ENCODE measurements at regions not wholly inside any gene's neighbourhood (a gene's known extent, or its start where the extent isn't known, plus 50 kb on each side); places are given as distances from the start of the nearest gene placed in this dataset.
"Not testable (repeated sequence)": the region's sequence is repeated elsewhere in the genome, so short reads cannot be mapped to it uniquely, and the experiment has no call there.

DNA sequence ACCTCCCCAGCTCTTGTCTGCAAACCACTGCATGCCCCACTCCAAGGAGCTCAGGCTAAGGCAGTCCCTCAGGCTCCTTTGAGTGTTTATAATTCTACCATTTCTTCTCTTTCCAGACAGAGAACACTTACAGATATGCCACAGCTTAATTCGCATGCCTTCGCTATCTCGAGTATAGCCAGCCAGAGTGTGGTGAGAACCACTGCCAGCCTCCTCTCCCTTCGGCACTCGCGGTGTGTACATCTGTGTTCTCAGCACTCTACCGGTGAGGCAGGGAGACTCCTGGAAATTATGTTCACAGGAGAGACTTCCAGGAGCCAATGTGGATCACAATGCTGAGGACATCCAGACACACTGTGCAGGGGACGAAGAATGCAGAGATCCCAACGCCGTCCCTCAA is 143.7 kb upstream of the IRX1 start:
- H3K36me3 Mint-ChIP-seq = no peaks in the 10 kb centered on the region
- H3K27me3 Mint-ChIP-seq = no peaks in the 10 kb centered on the region
- peaks cover 0 to 6% of the 10 kb centered on the region in 2 donors for H3K9me3 Mint-ChIP-seq
- H3K27ac Mint-ChIP-seq = no peak overlapping the region
- no peaks in the 10 kb centered on the region for H3K4me1 Mint-ChIP-seq
- no peak overlapping the region for H3K4me3 Mint-ChIP-seq
- DNase-seq = no peak
- ATAC-seq (replicated peaks) = no peak

DNA sequence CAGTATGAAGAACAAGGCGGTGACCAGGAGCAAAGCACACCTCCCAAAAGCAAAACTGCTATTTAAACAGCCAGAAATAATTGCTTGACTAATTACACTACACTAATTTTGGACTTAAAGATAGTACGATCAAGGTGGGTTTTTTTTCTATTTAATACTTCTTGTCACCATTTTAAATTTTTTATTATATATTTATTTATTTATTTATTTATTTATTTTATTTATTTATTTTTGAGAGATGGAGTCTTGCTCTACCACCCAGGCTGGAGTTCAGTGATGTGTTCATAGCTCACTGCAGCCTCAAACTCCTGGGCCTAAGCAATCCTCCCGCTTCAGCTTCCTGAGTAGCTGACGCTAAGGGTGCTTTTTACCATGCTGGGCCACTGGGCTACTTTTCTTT is 146.2 kb upstream of the IRX1 start:
- Mint-ChIP-seq H3K4me1 (no peaks in the 10 kb centered on the region), H3K36me3 (no peaks in the 10 kb centered on the region), H3K9me3 (peaks cover 0 to 6% of the 10 kb centered on the region in 2 donors), H3K27ac (no peak overlapping the region), H3K27me3 (no peaks in the 10 kb centered on the region), H3K4me3 (no peak overlapping the region)
- DNase-seq (no peak), ATAC-seq (replicated peaks) (no peak)

DNA sequence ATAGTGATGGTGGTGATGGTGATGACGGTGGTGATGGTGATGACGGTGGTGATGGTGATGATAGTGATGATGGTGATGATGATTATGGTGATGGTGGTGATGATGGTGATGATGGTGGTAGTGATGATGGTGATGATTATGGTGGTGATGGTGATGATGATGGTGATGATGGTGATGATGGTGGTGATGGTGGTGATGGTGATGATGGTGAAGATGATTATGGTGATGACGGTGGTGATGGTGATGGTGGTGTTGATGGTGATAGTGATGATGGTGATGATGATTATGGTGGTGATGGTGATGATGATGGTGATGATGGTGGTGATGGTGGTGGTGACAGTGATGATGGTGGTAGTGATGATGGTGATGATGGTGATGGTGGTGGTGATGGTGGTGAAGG is 149.2 kb upstream of the IRX1 start:
- Mint-ChIP-seq H3K27ac (no peak overlapping the region), H3K4me1 (no peaks in the 10 kb centered on the region), H3K4me3 (no peak overlapping the region), H3K27me3 (no peaks in the 10 kb centered on the region), H3K9me3 (peaks cover 0 to 5% of the 10 kb centered on the region in 2 donors), H3K36me3 (no peaks in the 10 kb centered on the region)
- DNase-seq (no peak), ATAC-seq (replicated peaks) (no peak)

DNA sequence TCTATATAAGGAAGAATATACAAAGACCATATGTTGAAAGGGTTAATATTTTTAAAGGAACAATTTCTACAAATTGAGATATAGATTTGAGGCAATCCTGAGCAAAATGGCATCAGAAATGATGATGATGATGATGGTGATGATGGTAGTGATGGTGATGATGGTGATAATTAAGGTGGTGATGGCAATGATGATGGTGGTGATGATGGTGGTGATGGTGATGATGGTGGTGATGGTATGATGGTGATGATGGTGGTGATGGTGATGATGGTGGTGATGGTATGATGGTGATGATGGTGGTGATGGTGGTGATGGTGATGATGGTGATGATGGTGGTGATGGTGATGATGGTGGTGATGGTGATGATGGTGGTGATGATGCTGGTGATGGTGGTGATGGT is 150.1 kb upstream of the IRX1 start:
- H3K4me3 Mint-ChIP-seq; H3K36me3 Mint-ChIP-seq; ATAC-seq (replicated peaks); DNase-seq; H3K9me3 Mint-ChIP-seq; H3K27ac Mint-ChIP-seq; H3K4me1 Mint-ChIP-seq; H3K27me3 Mint-ChIP-seq: not testable (repeated sequence)

DNA sequence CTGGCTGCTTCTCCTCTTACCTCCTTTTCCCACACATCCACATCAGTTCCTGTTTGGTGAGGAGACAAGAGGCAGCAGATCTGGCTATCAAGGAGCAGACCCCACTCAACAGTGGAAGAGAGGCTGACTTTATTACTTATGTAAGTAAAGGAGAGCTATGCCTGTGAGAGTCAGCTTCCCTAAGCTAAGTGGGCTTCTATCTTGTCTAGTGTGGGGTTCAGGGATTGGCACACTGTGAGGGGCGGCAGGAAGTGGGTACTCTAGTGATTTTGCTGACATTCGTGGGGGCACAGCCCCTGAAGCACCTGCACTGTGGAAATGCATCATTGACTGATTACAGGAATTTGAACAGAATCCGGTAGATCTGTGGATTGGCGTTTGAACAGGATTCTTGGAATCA is 163.5 kb upstream of the IRX1 start:
- Mint-ChIP-seq H3K27ac (no peak overlapping the region), H3K27me3 (no peaks in the 10 kb centered on the region), H3K4me1 (no peaks in the 10 kb centered on the region), H3K36me3 (no peaks in the 10 kb centered on the region), H3K9me3 (no peaks in the 10 kb centered on the region), H3K4me3 (no peak overlapping the region)
- no peak for ATAC-seq (replicated peaks)
- DNase-seq = no peak

DNA sequence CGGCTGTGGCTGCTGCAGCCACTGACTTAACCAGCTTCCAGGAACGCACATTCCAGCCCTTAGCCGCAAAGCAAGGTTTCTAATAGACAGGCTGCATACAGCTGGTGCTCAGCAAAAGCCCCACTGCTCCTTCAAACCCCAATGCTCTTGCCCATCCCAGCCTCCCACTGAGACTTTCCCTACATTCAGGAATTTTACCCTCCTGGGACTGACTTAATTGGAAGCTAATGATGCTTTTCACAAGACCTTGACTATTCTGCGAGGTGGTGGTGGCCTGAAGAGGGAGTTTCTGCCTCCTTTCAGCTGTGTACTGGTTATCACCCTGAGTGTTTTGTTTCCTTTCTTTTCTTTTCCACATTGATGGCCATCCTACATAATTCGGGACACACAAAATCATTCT is 164.9 kb upstream of the IRX1 start:
- Mint-ChIP-seq H3K4me3 (no peak overlapping the region), H3K27me3 (no peaks in the 10 kb centered on the region), H3K9me3 (peaks cover 0 to 1% of the 10 kb centered on the region in 2 donors), H3K4me1 (no peaks in the 10 kb centered on the region), H3K27ac (no peak overlapping the region), H3K36me3 (no peaks in the 10 kb centered on the region)
- DNase-seq (no peak), ATAC-seq (replicated peaks) (no peak)

DNA sequence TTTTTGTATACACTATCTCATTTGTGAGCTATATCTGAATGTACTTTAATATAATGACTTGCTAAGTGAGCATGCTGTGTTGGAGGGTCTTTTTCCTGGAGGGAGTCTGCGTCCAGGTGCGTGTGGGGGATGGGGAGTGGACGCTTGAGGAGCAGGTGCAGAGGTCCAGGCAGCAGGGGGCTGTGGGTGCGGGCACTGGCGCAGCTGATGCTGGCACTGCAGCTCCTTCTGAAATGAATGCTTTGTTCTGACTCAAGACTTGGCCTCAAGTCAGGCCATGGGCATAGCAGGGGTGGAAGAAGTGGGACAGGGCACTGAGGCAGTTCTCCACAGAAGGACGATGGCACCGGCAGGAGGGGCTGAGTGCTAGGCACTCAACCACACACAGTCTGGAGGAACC is 165.7 kb upstream of the IRX1 start:
- Mint-ChIP-seq H3K4me3 (no peak overlapping the region), H3K27me3 (no peaks in the 10 kb centered on the region), H3K36me3 (no peaks in the 10 kb centered on the region), H3K27ac (no peak overlapping the region), H3K9me3 (peaks cover 0 to 1% of the 10 kb centered on the region in 2 donors), H3K4me1 (no peaks in the 10 kb centered on the region)
- ATAC-seq (replicated peaks) (no peak), DNase-seq (no peak)

DNA sequence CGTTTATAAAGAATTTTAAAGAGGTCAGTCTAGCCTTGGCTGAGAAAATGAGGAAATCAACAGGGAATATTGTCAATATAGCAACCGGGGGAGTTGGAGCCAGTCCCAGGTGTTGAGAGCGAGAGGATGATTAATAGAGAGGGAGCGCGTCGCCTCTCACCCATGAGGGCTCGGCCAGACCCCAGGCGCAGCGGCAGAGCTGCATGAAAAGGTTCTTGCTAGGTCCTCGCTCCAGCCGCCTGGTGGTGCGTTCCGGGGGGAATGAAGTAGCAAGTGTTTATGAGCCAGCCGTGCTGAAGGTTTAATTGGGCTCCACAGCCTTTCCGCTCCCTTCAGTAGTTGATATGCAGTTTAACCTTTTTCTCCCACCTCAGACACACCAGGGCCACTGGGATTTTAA is 167.3 kb upstream of the IRX1 start:
- no peak for DNase-seq
- H3K36me3 Mint-ChIP-seq = no peaks in the 10 kb centered on the region
- H3K4me1 Mint-ChIP-seq = no peaks in the 10 kb centered on the region
- ATAC-seq (replicated peaks) = no peak
- no peak overlapping the region for H3K27ac Mint-ChIP-seq
- H3K27me3 Mint-ChIP-seq = no peaks in the 10 kb centered on the region
- no peak overlapping the region for H3K4me3 Mint-ChIP-seq
- H3K9me3 Mint-ChIP-seq = peaks cover 0 to 4% of the 10 kb centered on the region in 2 donors

DNA sequence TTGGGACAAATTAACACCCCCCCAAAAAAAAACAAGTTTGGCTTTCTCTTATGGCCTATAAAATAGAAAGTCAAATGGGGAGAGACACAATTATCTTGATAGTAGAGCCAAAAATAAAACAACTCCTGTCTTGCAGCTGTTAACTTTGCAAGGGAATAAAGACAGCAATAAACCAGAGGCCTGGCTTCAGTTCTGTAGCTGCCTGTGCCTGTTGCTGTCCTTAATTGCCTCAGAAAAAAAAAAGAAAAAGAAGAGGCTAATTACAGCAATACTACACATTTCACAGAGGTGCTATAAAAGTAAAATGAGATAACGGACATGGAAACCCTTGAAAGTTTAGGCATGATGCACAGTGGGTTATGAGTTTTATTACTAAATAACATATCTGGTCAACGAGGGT is 170.7 kb upstream of the IRX1 start:
- Mint-ChIP-seq H3K4me3 (no peak overlapping the region), H3K27ac (no peak overlapping the region)
- ATAC-seq (replicated peaks) = no peak

DNA sequence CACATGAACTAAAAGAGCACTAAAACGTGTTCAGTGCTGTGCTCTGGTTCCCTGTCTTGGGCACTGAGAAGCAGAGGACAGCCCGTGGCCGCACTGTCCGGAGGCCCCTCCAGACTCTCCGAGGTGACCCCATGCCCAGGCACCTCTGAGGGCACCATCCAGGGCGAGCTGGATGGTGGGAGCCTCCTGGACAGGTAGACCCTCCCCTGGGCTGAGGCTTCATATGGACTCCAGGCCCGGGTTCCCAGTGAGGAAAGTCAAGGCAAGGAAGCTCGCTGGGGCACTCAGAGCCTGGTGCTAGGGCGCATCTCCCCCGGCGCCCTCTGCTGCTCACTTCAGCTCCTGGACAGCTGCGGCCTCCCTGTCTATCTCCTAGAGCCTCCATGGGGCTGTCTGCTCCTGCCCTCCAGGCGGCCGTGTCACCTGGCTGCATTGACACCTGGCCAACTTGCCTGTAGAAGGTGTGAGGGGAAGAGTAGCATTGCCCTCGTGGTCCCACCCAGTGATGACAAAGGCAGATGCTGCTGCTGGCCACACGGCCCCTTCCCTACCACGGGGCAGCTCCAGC is 178.2 kb upstream of the IRX1 start:
- Mint-ChIP-seq H3K9me3 (peaks cover 12 to 13% of the 10 kb centered on the region in 2 donors), H3K4me3 (no peak overlapping the region), H3K4me1 (no peaks in the 10 kb centered on the region), H3K27me3 (no peaks in the 10 kb centered on the region), H3K27ac (no peak overlapping the region), H3K36me3 (no peaks in the 10 kb centered on the region)
- ATAC-seq (replicated peaks) (no peak), DNase-seq (no peak)

More for the DNA sequence above, 170.7 kb upstream of the IRX1 start:
- H3K4me1 Mint-ChIP-seq = no peaks in the 10 kb centered on the region
- H3K9me3 Mint-ChIP-seq = peaks cover 3 to 8% of the 10 kb centered on the region in 2 donors
- no peak for DNase-seq
- H3K27me3 Mint-ChIP-seq = no peaks in the 10 kb centered on the region
- no peaks in the 10 kb centered on the region for H3K36me3 Mint-ChIP-seq

DNA sequence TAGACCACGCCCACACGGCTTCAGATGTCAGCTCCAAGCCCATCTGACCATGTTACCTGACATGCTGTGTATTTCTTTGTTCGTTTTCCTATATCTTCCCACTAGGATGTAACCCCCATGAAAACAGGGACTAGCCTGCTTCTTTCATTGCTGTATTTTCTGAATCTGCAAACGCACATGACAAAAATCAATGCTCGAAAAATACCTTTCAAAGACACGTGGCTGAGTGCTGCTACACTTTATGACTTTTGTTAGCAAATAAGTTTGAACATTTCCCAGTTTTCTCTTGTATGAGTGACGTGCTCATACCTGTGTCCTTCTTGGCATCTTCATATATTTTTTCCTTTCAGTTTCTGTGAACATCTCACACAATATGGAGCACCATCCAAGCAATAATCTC is 181.3 kb upstream of the IRX1 start:
- Mint-ChIP-seq H3K27me3 (no peaks in the 10 kb centered on the region), H3K4me3 (no peak overlapping the region), H3K27ac (no peak overlapping the region), H3K4me1 (no peaks in the 10 kb centered on the region), H3K36me3 (no peaks in the 10 kb centered on the region), H3K9me3 (peaks cover 15 to 24% of the 10 kb centered on the region in 2 donors)
- DNase-seq (no peak), ATAC-seq (replicated peaks) (no peak)

DNA sequence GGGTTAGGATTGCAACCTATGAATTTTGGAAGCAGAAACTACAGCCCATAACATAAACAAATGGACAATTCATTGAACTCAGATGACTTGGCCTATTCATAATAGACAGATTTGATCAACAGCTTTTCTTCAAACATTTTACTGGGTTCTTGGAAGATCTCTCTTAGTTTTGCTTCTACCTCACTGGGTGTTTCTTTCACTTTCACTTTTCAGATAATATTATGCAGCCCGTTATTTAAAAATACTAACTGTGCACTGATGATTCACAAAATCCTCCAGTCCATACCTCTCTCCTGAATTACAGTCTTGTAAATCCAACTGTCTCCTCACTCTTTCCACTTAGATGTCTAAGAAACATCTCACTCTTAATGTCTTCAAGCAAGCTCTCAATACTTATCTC is 183.5 kb upstream of the IRX1 start:
- ATAC-seq (replicated peaks) = no peak
- Mint-ChIP-seq H3K27me3 (no peaks in the 10 kb centered on the region), H3K4me1 (no peaks in the 10 kb centered on the region), H3K36me3 (no peaks in the 10 kb centered on the region), H3K27ac (no peak overlapping the region), H3K4me3 (no peak overlapping the region), H3K9me3 (peaks cover 14 to 25% of the 10 kb centered on the region in 2 donors)
- no peak for DNase-seq

DNA sequence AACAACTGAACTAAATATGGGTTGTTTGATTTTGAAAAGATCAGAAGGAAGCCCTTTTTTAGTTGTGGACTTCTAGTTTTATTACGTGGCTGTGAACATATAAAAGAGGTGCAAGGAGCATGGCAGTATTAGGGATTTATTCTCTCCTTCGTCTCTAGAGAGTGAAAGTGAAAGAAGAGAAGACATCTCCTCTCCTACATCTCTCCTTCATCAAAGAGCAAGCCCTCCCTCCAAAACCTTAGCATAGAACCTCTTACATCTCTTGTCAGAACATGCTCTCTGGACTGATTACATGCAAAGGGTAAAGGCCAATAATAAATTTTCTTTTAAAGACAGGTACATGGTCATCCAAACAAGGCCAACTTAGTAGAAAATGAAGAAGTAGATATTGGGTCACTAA is 184.3 kb upstream of the IRX1 start:
- no peaks in the 10 kb centered on the region for H3K36me3 Mint-ChIP-seq
- H3K9me3 Mint-ChIP-seq = peaks cover 15 to 30% of the 10 kb centered on the region in 2 donors
- no peaks in the 10 kb centered on the region for H3K27me3 Mint-ChIP-seq
- H3K4me1 Mint-ChIP-seq = no peaks in the 10 kb centered on the region
- ATAC-seq (replicated peaks) = no peak
- no peak overlapping the region for H3K4me3 Mint-ChIP-seq
- no peak overlapping the region for H3K27ac Mint-ChIP-seq
- no peak for DNase-seq

DNA sequence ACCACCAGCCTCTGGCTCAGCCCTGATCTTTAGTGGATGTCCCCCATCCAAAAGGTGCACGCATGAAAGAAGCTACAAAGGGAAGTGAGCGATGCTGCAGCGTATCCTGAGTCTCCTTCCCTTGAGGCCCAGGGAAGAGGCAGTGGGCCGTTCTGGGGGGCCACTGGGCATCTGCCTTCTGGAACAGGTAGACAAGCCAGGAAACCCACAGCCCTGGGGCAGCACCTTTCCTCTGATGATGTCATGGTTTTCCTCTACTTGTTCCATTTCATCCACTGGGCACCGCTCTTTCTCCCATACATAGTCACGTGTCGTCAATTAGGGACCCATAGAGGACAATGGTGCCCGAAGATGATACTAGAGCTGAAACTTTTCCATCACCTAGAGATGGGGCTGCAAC is 194.0 kb upstream of the IRX1 start:
- no peak overlapping the region for H3K4me3 Mint-ChIP-seq

DNA sequence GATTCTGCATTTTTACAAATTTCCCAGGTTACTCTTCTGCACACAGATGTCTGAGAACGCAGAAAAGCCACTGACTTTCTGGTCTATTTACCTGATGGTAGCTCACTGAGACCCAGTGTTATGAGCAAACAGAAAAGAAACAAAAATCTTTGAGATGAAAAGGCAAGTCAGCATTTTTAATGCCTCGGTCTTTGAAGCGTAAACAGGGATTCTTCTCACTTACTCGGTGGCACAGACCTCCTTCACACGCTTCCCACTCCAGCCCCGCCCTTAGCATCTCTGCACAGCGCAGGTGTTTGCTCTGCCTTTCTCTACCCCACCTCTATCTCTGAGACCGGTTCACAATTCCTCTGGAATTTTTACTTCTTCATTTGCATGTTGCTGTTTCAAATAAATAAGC is 195.0 kb upstream of the IRX1 start:
- Mint-ChIP-seq H3K4me3 (no peak overlapping the region), H3K27me3 (no peaks in the 10 kb centered on the region), H3K4me1 (no peaks in the 10 kb centered on the region), H3K27ac (no peak overlapping the region), H3K36me3 (no peaks in the 10 kb centered on the region), H3K9me3 (peaks cover 6 to 9% of the 10 kb centered on the region in 2 donors)
- DNase-seq (no peak), ATAC-seq (replicated peaks) (no peak)

More for the DNA sequence above, 194.0 kb upstream of the IRX1 start:
- peaks cover 10 to 11% of the 10 kb centered on the region in 2 donors for H3K9me3 Mint-ChIP-seq
- no peak overlapping the region for H3K27ac Mint-ChIP-seq
- no peaks in the 10 kb centered on the region for H3K36me3 Mint-ChIP-seq
- DNase-seq (no peak), ATAC-seq (replicated peaks) (no peak)
- H3K4me1 Mint-ChIP-seq = no peaks in the 10 kb centered on the region
- no peaks in the 10 kb centered on the region for H3K27me3 Mint-ChIP-seq
